KMS-11 (cell line): ENCODE measurements at regions not wholly inside any gene's neighbourhood (a gene's known extent, or its start where the extent isn't known, plus 50 kb on each side); places are given as distances from the start of the nearest gene placed in this dataset.

Experiments
- H2AFZ ChIP-seq: fragments of 200-600 bp; sonication (generic); 2 replicates; pipeline ENCODE4 v1.6.1; 2016; ENCODE audit warnings: antibody characterized with exemption, mixed run types, low read depth
- H3K27ac ChIP-seq: fragments of 200-600 bp; sonication (generic); 2 replicates; pipeline ENCODE4 v1.6.1; 2016; ENCODE audit warnings: mild to moderate bottlenecking, mixed run types
- H3K27me3 ChIP-seq: fragments of 200-600 bp; sonication (generic); 2 replicates; pipeline ENCODE4 v1.6.1; 2017; ENCODE audit warnings: mild to moderate bottlenecking, low read depth, mixed run types, moderate library complexity; ENCODE audit not compliant: insufficient read depth
- H3K36me3 ChIP-seq: fragments of 200-600 bp; sonication (generic); 2 replicates; pipeline ENCODE4 v1.6.1; 2017; ENCODE audit warnings: mild to moderate bottlenecking, mixed run types; ENCODE audit not compliant: insufficient read depth
- H3K4me1 ChIP-seq: fragments of 200-600 bp; sonication (generic); 2 replicates; pipeline ENCODE4 v1.6.1; 2016; ENCODE audit warnings: mild to moderate bottlenecking, low read depth, mixed run types; ENCODE audit not compliant: poor library complexity, severe bottlenecking
- H3K4me2 ChIP-seq: fragments of 200-600 bp; sonication (generic); 2 replicates; pipeline ENCODE4 v1.7.0; 2016; ENCODE audit warnings: mild to moderate bottlenecking, mixed run types
- H3K4me3 ChIP-seq: fragments of 200-600 bp; sonication (generic); IDR thresholded peaks from 2 replicates; pipeline ENCODE4 v1.6.1; 2017; ENCODE audit warnings: low read depth, low read length, mixed read lengths; ENCODE audit not compliant: insufficient read depth
- H3K79me2 ChIP-seq: fragments of 200-600 bp; sonication (generic); 2 replicates; pipeline ENCODE4 v1.6.1; 2016; ENCODE audit warnings: low read depth, mixed run types; ENCODE audit not compliant: insufficient read depth
- H3K9ac ChIP-seq: fragments of 200-600 bp; sonication (generic); 2 replicates; pipeline ENCODE4 v1.6.1; 2016; ENCODE audit warnings: mild to moderate bottlenecking, mixed run types
- H4K20me1 ChIP-seq: fragments of 200-600 bp; sonication (generic); 2 replicates; pipeline ENCODE4 v1.6.1; 2016; ENCODE audit warnings: mild to moderate bottlenecking, mixed run types; ENCODE audit not compliant: insufficient read depth
- CTCF ChIP-seq: fragments of 200-600 bp; sonication (generic); conservative IDR thresholded peaks from 2 replicates; pipeline ENCODE4 v1.6.1; 2017; ENCODE audit warnings: low read depth, mild to moderate bottlenecking, antibody characterized with exemption, low read length, moderate library complexity, mixed read lengths

GRCh38 chr4:60366661-60367060, 833.5 kb upstream of the ADGRL3 start:
- Histone ChIP-seq H3K27me3 (no peaks in the 10 kb centered on the region), H2AFZ (no peak overlapping the region), H3K36me3 (no peaks in the 10 kb centered on the region)

GRCh38 chr4:60368986-60369385, 831.1 kb upstream of the ADGRL3 start:
- Histone ChIP-seq H3K4me2 (no peak overlapping the region), H4K20me1 (no peaks in the 10 kb centered on the region), H3K79me2 (no peaks in the 10 kb centered on the region), H3K36me3 (no peaks in the 10 kb centered on the region), H2AFZ (no peak overlapping the region), H3K4me1 (no peaks in the 10 kb centered on the region), H3K4me3 (no peak overlapping the region), H3K27ac (no peak overlapping the region), H3K27me3 (no peaks in the 10 kb centered on the region), H3K9ac (no peak overlapping the region)
- TF ChIP-seq CTCF, result no peak

More at GRCh38 chr4:60366661-60367060, 833.5 kb upstream of the ADGRL3 start:
- no peaks in the 10 kb centered on the region for H3K79me2 ChIP-seq
- H3K4me2 ChIP-seq, result no peak overlapping the region
- H3K4me3 ChIP-seq, result no peak overlapping the region
- no peaks in the 10 kb centered on the region for H4K20me1 ChIP-seq
- H3K4me1 ChIP-seq, result no peaks in the 10 kb centered on the region
- TF ChIP-seq CTCF, result no peak
- no peak overlapping the region for H3K9ac ChIP-seq
- H3K27ac ChIP-seq, result no peak overlapping the region

- H3K4me2 ChIP-seq, result no peak overlapping the region
- H3K79me2 ChIP-seq, result no peaks in the 10 kb centered on the region
- H3K36me3 ChIP-seq, result no peaks in the 10 kb centered on the region
- no peaks in the 10 kb centered on the region for H4K20me1 ChIP-seq
- no peak overlapping the region for H3K27ac ChIP-seq
- no peak overlapping the region for H2AFZ ChIP-seq
- H3K4me3 ChIP-seq, result no peak overlapping the region
- H3K9ac ChIP-seq, result no peak overlapping the region
- H3K27me3 ChIP-seq, result no peaks in the 10 kb centered on the region
- no peak for TF ChIP-seq CTCF
- H3K4me1 ChIP-seq, result no peaks in the 10 kb centered on the region
These were observed 822.1 kb upstream of the ADGRL3 start for GRCh38 chr4:60378010-60378409.

GRCh38 chr4:60384516-60384915, 815.6 kb upstream of the ADGRL3 start:
- no peak overlapping the region for H2AFZ ChIP-seq
- H3K36me3 ChIP-seq, result no peaks in the 10 kb centered on the region
- no peak for TF ChIP-seq CTCF
- H3K9ac ChIP-seq, result no peak overlapping the region
- no peaks in the 10 kb centered on the region for H3K4me1 ChIP-seq
- H3K79me2 ChIP-seq, result no peaks in the 10 kb centered on the region
- H3K4me2 ChIP-seq, result no peak overlapping the region
- no peaks in the 10 kb centered on the region for H3K27me3 ChIP-seq
- no peak overlapping the region for H3K4me3 ChIP-seq
- no peak overlapping the region for H3K27ac ChIP-seq
- H4K20me1 ChIP-seq, result no peaks in the 10 kb centered on the region

- Histone ChIP-seq H3K27ac (no peak overlapping the region), H2AFZ (no peak overlapping the region), H3K4me2 (no peak overlapping the region), H3K4me1 (no peaks in the 10 kb centered on the region), H3K4me3 (no peak overlapping the region), H3K9ac (no peak overlapping the region), H3K36me3 (no peaks in the 10 kb centered on the region), H4K20me1 (no peaks in the 10 kb centered on the region), H3K79me2 (no peaks in the 10 kb centered on the region), H3K27me3 (no peaks in the 10 kb centered on the region)
- TF ChIP-seq CTCF, result no peak
These were observed 810.5 kb upstream of the ADGRL3 start for GRCh38 chr4:60389633-60390032.
